ENCODE measurements at regions not wholly inside any gene's neighbourhood (a gene's known extent, or its start where the extent isn't known, plus 50 kb on each side); places are given as distances from the start of the nearest gene placed in this dataset.

GRCh38 chr12:127362121-127362520 is 904.8 kb upstream of the TMEM132C start:
- Histone ChIP-seq H3K4me2 (ENCODE audit: control insufficient read depth, insufficient read depth) (no peak overlapping the region), H3K27me3 (replicated peaks in 1 of 2; ENCODE audit: control insufficient read depth in 2 of 2, insufficient read depth in 2 of 2, low read length in 1 of 2) (no peaks in the 10 kb centered on the region), H3K9me3 (replicated peaks; ENCODE audit: control insufficient read depth, insufficient read depth, low read length) (no peaks in the 10 kb centered on the region), H3K27ac (ENCODE audit: control insufficient read depth, insufficient read depth) (no peak overlapping the region), H2AFZ (ENCODE audit: control insufficient read depth, low read depth, low read length) (no peak overlapping the region), H3K36me3 (ENCODE audit: control insufficient read depth in 2 of 2, insufficient read depth in 2 of 2, low read length in 1 of 2) (no peaks in the 10 kb centered on the region), H4K20me1 (ENCODE audit: control insufficient read depth, insufficient read depth) (no peaks in the 10 kb centered on the region), H3K4me3 (no peak overlapping the region), H3K79me2 (ENCODE audit: control insufficient read depth, insufficient read depth, low read length) (no peaks in the 10 kb centered on the region), H3K4me1 (ENCODE audit: control insufficient read depth, insufficient read depth, low read length) (no peaks in the 10 kb centered on the region), H3K9ac (ENCODE audit: control insufficient read depth, insufficient read depth, low read length) (no peak overlapping the region)
- RAD21 ChIA-PET (ENCODE audit: unreplicated experiment), result no interaction called here
- ATAC-seq (no peak), FAIRE-seq (no peak), DNase-seq (ENCODE audit: low read depth, low spot score) (no peak)
- CTCF ChIA-PET, result interaction anchor here (0.9 kb wide), 1 partner anchor 40 kb away, joined by 3 read pairs; no protein-coding TSS in a partner anchor
- TF ChIP-seq SREBF1 (IDR thresholded peaks at IDR 0.05; ENCODE audit: low read length) (no peak), E2F4 (IDR thresholded peaks at IDR 0.05; ENCODE audit: low read depth, low read length) (no peak), RB1 (IDR thresholded peaks at IDR 0.05; ENCODE audit: borderline replicate concordance) (no peak), BHLHE40 (IDR thresholded peaks at IDR 0.05; ENCODE audit: borderline replicate concordance in 1 of 2, low read depth in 2 of 2, low read length in 1 of 2) (no peak), ZBTB11 (CRISPR knock-in tag; IDR thresholded peaks at IDR 0.05) (no peak), BCL3 (IDR thresholded peaks at IDR 0.05; ENCODE audit: borderline replicate concordance, insufficient read depth, low read depth, low read length, poor library complexity, severe bottlenecking) (no peak), PRDM15 (CRISPR knock-in tag; IDR thresholded peaks at IDR 0.05) (no peak), ASH2L (IDR thresholded peaks at IDR 0.05; ENCODE audit: borderline replicate concordance, low read depth) (no peak), NR2C2 (IDR thresholded peaks at IDR 0.05; ENCODE audit: borderline replicate concordance, control insufficient read depth, insufficient read length, low read depth) (no peak), SUPT20H (IDR thresholded peaks at IDR 0.05; ENCODE audit: borderline replicate concordance, control insufficient read depth, low read depth, low read length) (no peak), MAX (IDR thresholded peaks at IDR 0.05; ENCODE audit: low read depth, low read length) (no peak)
- intact Hi-C loops (cut with micrococcal nuclease; ENCODE audit: unreplicated experiment), result no loop called here
- BruUV-seq (replicated peaks), result no TSS peak
- in situ Hi-C loops (cut with MboI), result no loop called here
- 68% methylated on average over 4 of the region's 4 CpGs for WGBS (ENCODE audit: insufficient coverage, insufficient replicate concordance, low lambda C conversion rate, missing lambda C conversion rate)
- SMC1A ChIA-PET (ENCODE audit: uncharacterized antibody, unreplicated experiment), result interaction anchor here (0.6 kb wide), 1 partner anchor 254 kb away, joined by 3 read pairs; no protein-coding TSS in a partner anchor
- POLR2A ChIA-PET, result no interaction called here
